ENCODE measurements at regions not wholly inside any gene's neighbourhood (a gene's known extent, or its start where the extent isn't known, plus 50 kb on each side); places are given as distances from the start of the nearest gene placed in this dataset.

GRCh38 chr6:81575442-81575841 is 177.0 kb downstream of the TENT5A start:
- peaks cover 3% of the 10 kb centered on the region for H3K9me3 Mint-ChIP-seq (ENCODE audit: low read depth, unreplicated experiment)
- H3K27ac Mint-ChIP-seq (ENCODE audit: unreplicated experiment) = no peak overlapping the region
- no peaks in the 10 kb centered on the region for H3K36me3 Mint-ChIP-seq (ENCODE audit: insufficient read depth, unreplicated experiment)
- no TSS peak for BruUV-seq (replicated peaks)
- no peak for TF ChIP-seq CTCF (IDR thresholded peaks at IDR 0.05; ENCODE audit: unreplicated experiment)
- no peaks in the 10 kb centered on the region for H3K27me3 Mint-ChIP-seq (ENCODE audit: unreplicated experiment)
- intact Hi-C loops (cut with micrococcal nuclease; ENCODE audit: unreplicated experiment) = no loop called here
- no peaks in the 10 kb centered on the region for H3K4me1 Mint-ChIP-seq (ENCODE audit: low read depth, unreplicated experiment)
- DNase-seq = no peak
- CTCF ChIA-PET = no interaction called here
- no peak overlapping the region for H3K4me3 Mint-ChIP-seq (ENCODE audit: low read depth, unreplicated experiment)

GRCh38 chr6:81572020-81572419 is 180.5 kb downstream of the TENT5A start:
- CTCF ChIA-PET = no interaction called here
- no peaks in the 10 kb centered on the region for H3K27me3 Mint-ChIP-seq (ENCODE audit: unreplicated experiment)
- H3K27ac Mint-ChIP-seq (ENCODE audit: unreplicated experiment) = no peak overlapping the region
- no peaks in the 10 kb centered on the region for H3K9me3 Mint-ChIP-seq (ENCODE audit: low read depth, unreplicated experiment)
- no TSS peak for BruUV-seq (replicated peaks)
- no peaks in the 10 kb centered on the region for H3K36me3 Mint-ChIP-seq (ENCODE audit: insufficient read depth, unreplicated experiment)
- intact Hi-C loops (cut with micrococcal nuclease; ENCODE audit: unreplicated experiment) = no loop called here
- no peaks in the 10 kb centered on the region for H3K4me1 Mint-ChIP-seq (ENCODE audit: low read depth, unreplicated experiment)
- TF ChIP-seq CTCF (IDR thresholded peaks at IDR 0.05; ENCODE audit: unreplicated experiment) = no peak
- no peak for DNase-seq
- H3K4me3 Mint-ChIP-seq (ENCODE audit: low read depth, unreplicated experiment) = no peak overlapping the region

- intact Hi-C loops (cut with micrococcal nuclease; ENCODE audit: unreplicated experiment) = no loop called here
- DNase-seq = no peak
- no peak overlapping the region for H3K27ac Mint-ChIP-seq (ENCODE audit: unreplicated experiment)
- H3K36me3 Mint-ChIP-seq (ENCODE audit: insufficient read depth, unreplicated experiment) = no peaks in the 10 kb centered on the region
- TF ChIP-seq CTCF (IDR thresholded peaks at IDR 0.05; ENCODE audit: unreplicated experiment) = no peak
- H3K4me3 Mint-ChIP-seq (ENCODE audit: low read depth, unreplicated experiment) = no peak overlapping the region
- no peaks in the 10 kb centered on the region for H3K27me3 Mint-ChIP-seq (ENCODE audit: unreplicated experiment)
- H3K9me3 Mint-ChIP-seq (ENCODE audit: low read depth, unreplicated experiment) = no peaks in the 10 kb centered on the region
- no TSS peak for BruUV-seq (replicated peaks)
- H3K4me1 Mint-ChIP-seq (ENCODE audit: low read depth, unreplicated experiment) = no peaks in the 10 kb centered on the region
- CTCF ChIA-PET = no interaction called here
These were observed 181.8 kb downstream of the TENT5A start for GRCh38 chr6:81570681-81571080.

- Mint-ChIP-seq H3K27me3 (ENCODE audit: unreplicated experiment) (no peaks in the 10 kb centered on the region), H3K4me1 (ENCODE audit: low read depth, unreplicated experiment) (no peaks in the 10 kb centered on the region), H3K27ac (ENCODE audit: unreplicated experiment) (no peak overlapping the region), H3K36me3 (ENCODE audit: insufficient read depth, unreplicated experiment) (no peaks in the 10 kb centered on the region), H3K4me3 (ENCODE audit: low read depth, unreplicated experiment) (no peak overlapping the region), H3K9me3 (ENCODE audit: low read depth, unreplicated experiment) (no peaks in the 10 kb centered on the region)
- CTCF ChIA-PET = interaction anchor here (0.5 kb wide), 1 partner anchor 664 kb away, joined by 6 read pairs; no protein-coding TSS in a partner anchor
- no peak for DNase-seq
- TF ChIP-seq CTCF (IDR thresholded peaks at IDR 0.05; ENCODE audit: unreplicated experiment) = no peak
- intact Hi-C loops (cut with micrococcal nuclease; ENCODE audit: unreplicated experiment) = no loop called here
- no TSS peak for BruUV-seq (replicated peaks)
These were observed 183.5 kb downstream of the TENT5A start for GRCh38 chr6:81568973-81569372.

Measured in Calu3 (cell line).